ENCODE measurements at regions not wholly inside any gene's neighbourhood (a gene's known extent, or its start where the extent isn't known, plus 50 kb on each side); places are given as distances from the start of the nearest gene placed in this dataset.

DNA sequence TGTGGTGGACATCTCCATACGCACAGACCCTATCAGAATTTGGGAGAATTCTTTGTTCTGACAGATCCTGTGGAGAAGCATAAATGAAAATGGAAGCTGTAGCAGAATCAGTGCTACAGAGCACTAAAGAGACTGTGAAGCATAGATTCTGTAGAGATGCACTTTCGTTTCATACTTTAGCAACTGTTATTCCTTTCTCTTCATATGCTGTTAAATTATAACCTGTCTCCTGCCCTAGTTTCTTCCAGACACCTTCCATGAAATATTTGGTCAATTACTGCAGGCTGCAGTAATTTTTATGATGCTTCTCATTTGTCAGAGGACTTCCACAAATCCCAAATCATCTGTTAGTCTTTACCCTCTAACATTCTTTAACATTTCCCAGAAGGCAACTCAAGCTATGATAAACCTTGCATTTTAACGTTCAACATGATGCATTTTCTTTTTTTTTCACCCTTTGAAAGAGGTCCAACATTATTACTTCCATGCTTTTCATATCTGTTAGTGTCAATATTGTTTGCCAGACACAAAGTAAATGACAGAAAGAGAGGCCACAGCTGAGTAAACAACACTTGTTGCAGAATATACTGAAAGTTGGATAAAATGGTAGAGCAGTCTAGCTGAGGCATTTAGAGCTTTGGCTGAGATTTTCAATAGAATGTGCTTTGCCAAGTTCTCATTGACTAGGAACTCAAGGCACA lies 412.7 kb downstream of the LMO7 start:
- TF ChIP-seq CTCF (IDR thresholded peaks at IDR 0.05; ENCODE audit: low read length) (no peak), EZH2 (optimal IDR thresholded peaks at IDR 0.05; ENCODE audit: low read depth, low read length) (no peak), EZH2phosphoT487 (IDR thresholded peaks at IDR 0.05; ENCODE audit: low read length) (no peak)

Data from MM.1S (cell line).